Trophoblast cell (in vitro differentiated cells and primary cell): ENCODE measurements at regions not wholly inside any gene's neighbourhood (a gene's known extent, or its start where the extent isn't known, plus 50 kb on each side); places are given as distances from the start of the nearest gene placed in this dataset.

Source experiments
- DNase-seq, 2 donors: peaks; one replicate each; pipeline ENCODE4 v3.0.0-alpha.2; 2016
- H2AFZ ChIP-seq: 2 replicates; pipeline ENCODE4 v1.6.1; 2013; ENCODE audit warnings: low read length, moderate library complexity, mild to moderate bottlenecking; ENCODE audit not compliant: insufficient read depth, poor library complexity
- H2AK5ac ChIP-seq: 2 replicates; pipeline ENCODE4 v1.6.1; 2013; ENCODE audit warnings: mild to moderate bottlenecking, low read length
- H2BK120ac ChIP-seq: 2 replicates; pipeline ENCODE4 v1.6.1; 2013; ENCODE audit warnings: low read length, mild to moderate bottlenecking, moderate library complexity; ENCODE audit not compliant: insufficient read depth, poor library complexity
- H2BK12ac ChIP-seq: 2 replicates; pipeline ENCODE4 v1.6.1; 2013; ENCODE audit warnings: mild to moderate bottlenecking, low read length, moderate library complexity
- H2BK5ac ChIP-seq: 2 replicates; pipeline ENCODE4 v1.6.1; 2013; ENCODE audit warnings: low read length, low read depth, moderate library complexity, mild to moderate bottlenecking; ENCODE audit not compliant: poor library complexity
- H3K14ac ChIP-seq: 2 replicates; pipeline ENCODE4 v1.6.1; 2013; ENCODE audit warnings: mild to moderate bottlenecking, low read length
- H3K18ac ChIP-seq: 2 replicates; pipeline ENCODE4 v1.6.1; 2013; ENCODE audit warnings: mild to moderate bottlenecking, low read length
- H3K23ac ChIP-seq: 2 replicates; pipeline ENCODE4 v1.6.1; 2013; ENCODE audit warnings: low read length
- H3K27ac ChIP-seq: 2 replicates; pipeline ENCODE4 v1.5.1; 2013; ENCODE audit warnings: low read depth, mild to moderate bottlenecking, inconsistent platforms, low read length, moderate library complexity
- H3K27me3 ChIP-seq: 2 replicates; pipeline ENCODE4 v1.6.1; 2013; ENCODE audit warnings: inconsistent platforms, mild to moderate bottlenecking, low read length, moderate library complexity; ENCODE audit not compliant: insufficient read depth
- H3K36me3 ChIP-seq, 2 experiments: 1 replicate in 1 of 2; 2 replicates in 1 of 2; pipeline ENCODE4 v1.6.1; 2013; ENCODE audit warnings: low read length in 2 of 2, mild to moderate bottlenecking in 2 of 2, moderate library complexity in 1 of 2; ENCODE audit not compliant: insufficient read depth in 2 of 2, control insufficient read depth in 1 of 2
- H3K4ac ChIP-seq: 2 replicates; pipeline ENCODE4 v1.6.1; 2013; ENCODE audit warnings: low read depth, mild to moderate bottlenecking, low read length, moderate library complexity
- H3K4me1 ChIP-seq, 2 experiments: 1 replicate in 1 of 2; 2 replicates in 1 of 2; pipeline ENCODE4 v1.6.1; 2013; ENCODE audit warnings: low read length in 2 of 2, mild to moderate bottlenecking in 2 of 2, moderate library complexity in 1 of 2; ENCODE audit not compliant: insufficient read depth in 2 of 2, control insufficient read depth in 1 of 2
- H3K4me2 ChIP-seq: 2 replicates; pipeline ENCODE4 v1.6.1; 2013; ENCODE audit warnings: inconsistent platforms, mild to moderate bottlenecking, low read length, moderate library complexity
- H3K4me3 ChIP-seq: 2 replicates; pipeline ENCODE4 v1.5.1; 2013; ENCODE audit warnings: mild to moderate bottlenecking, low read depth, low read length, inconsistent platforms
- H3K79me1 ChIP-seq: one replicate; pipeline ENCODE4 v1.6.1; 2013; ENCODE audit warnings: low read length
- H3K79me2 ChIP-seq: 2 replicates; pipeline ENCODE4 v1.6.1; 2013; ENCODE audit warnings: low read length, mild to moderate bottlenecking; ENCODE audit not compliant: control insufficient read depth, insufficient read depth, poor library complexity
- H3K9ac ChIP-seq: 2 replicates; pipeline ENCODE4 v1.6.1; 2013; ENCODE audit warnings: mild to moderate bottlenecking, low read length
- H3K9me3 ChIP-seq: 2 replicates; pipeline ENCODE4 v1.6.1; 2013; ENCODE audit warnings: low read depth, mild to moderate bottlenecking, control low read depth, inconsistent platforms, low read length; ENCODE audit not compliant: insufficient read depth
- H4K12ac ChIP-seq: 2 replicates; pipeline ENCODE4 v1.6.1; 2013; ENCODE audit warnings: low read depth, mild to moderate bottlenecking, low read length, moderate library complexity
- H4K8ac ChIP-seq: 2 replicates; pipeline ENCODE4 v1.6.1; 2013; ENCODE audit warnings: low read depth, mild to moderate bottlenecking, low read length, moderate library complexity
- H4K91ac ChIP-seq: one replicate; pipeline ENCODE4 v1.6.1; 2013; ENCODE audit warnings: low read depth, mild to moderate bottlenecking, low read length, moderate library complexity
- WGBS: extraction: QIAGEN DNeasy Blood & Tissue Kit; methylation state at CpG from one replicate; pipeline ENCODE4 v1.1.7; 2013; ENCODE audit warnings: missing lambda C conversion rate; ENCODE audit not compliant: insufficient read length, insufficient coverage; ENCODE audit errors: extremely low coverage; 5-methylcytosine and 5-hydroxymethylcytosine counted together

DNA sequence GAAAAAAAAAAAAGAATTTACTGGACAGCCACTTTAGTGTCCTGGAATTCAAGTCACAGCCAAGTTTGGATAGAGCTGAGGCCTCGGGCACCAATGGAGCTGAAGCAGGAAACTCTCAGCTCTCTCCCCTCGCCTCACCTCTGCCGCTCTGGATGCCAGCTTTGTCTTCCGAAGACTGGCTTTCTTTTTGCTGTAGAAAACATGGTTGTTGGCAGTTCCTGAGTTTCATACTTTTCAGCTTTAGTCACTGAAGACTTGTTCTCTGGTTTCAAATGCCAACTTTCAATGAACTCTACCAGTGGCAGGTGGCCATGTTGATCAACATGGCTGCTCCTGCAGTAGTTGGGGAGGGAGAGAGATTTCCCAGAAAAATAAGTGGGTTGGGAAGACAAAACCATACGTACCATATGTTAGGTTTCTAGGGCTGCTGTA is 142.2 kb downstream of the SNX18 start:
- Histone ChIP-seq H4K12ac (no peak overlapping the region), H2AK5ac (no peak overlapping the region), H3K36me3 (no peaks in the 10 kb centered on the region), H4K91ac (no peak overlapping the region), H3K4me3 (no peak overlapping the region), H3K9me3 (no peaks in the 10 kb centered on the region), H3K4ac (no peak overlapping the region), H3K14ac (no peak overlapping the region), H3K18ac (no peak overlapping the region), H3K9ac (no peak overlapping the region), H3K79me1 (no peaks in the 10 kb centered on the region), H3K27me3 (no peaks in the 10 kb centered on the region), H3K27ac (no peak overlapping the region), H2AFZ (no peak overlapping the region), H3K4me1 (no peaks in the 10 kb centered on the region), H4K8ac (no peak overlapping the region), H2BK5ac (no peak overlapping the region), H3K23ac (no peak overlapping the region), H3K4me2 (no peak overlapping the region), H2BK120ac (no peak overlapping the region), H2BK12ac (no peak overlapping the region), H3K79me2 (no peaks in the 10 kb centered on the region)
- DNase-seq, result no peak
- no CpG with 5 or more reads among the region's 5 CpGs for WGBS

DNA sequence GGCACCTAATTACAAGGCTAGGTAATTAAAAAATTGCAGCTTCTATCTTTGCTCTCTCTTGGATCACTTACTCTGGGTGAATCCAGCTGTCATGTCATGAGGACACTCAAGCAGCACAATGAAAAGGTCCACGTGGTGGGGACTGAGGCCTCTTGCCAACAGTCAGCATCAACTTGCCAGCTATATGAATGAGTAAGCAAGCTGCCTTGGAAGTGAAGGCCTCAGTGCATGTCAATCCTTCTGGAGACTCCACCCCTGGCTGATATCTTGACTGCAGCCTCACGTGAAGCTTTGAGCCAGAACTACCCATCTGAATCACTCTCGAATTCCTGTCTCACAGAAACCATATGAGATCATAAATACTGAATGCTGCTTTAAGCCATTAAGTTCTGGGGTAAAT is 140.5 kb downstream of the SNX18 start:
- no peak overlapping the region for H2AFZ ChIP-seq
- no peak overlapping the region for H3K18ac ChIP-seq
- H3K9ac ChIP-seq, result no peak overlapping the region
- no peak for DNase-seq
- no peaks in the 10 kb centered on the region for H3K79me1 ChIP-seq
- no peak overlapping the region for H3K4me2 ChIP-seq
- no peaks in the 10 kb centered on the region for H3K36me3 ChIP-seq
- no CpG with 5 or more reads among the region's 3 CpGs for WGBS
- H3K4me3 ChIP-seq, result no peak overlapping the region
- no peak overlapping the region for H4K91ac ChIP-seq
- H3K14ac ChIP-seq, result no peak overlapping the region
- no peaks in the 10 kb centered on the region for H3K9me3 ChIP-seq
- H3K27ac ChIP-seq, result no peak overlapping the region
- H3K23ac ChIP-seq, result no peak overlapping the region
- H2BK120ac ChIP-seq, result no peak overlapping the region
- H3K27me3 ChIP-seq, result no peaks in the 10 kb centered on the region
- H3K4ac ChIP-seq, result no peak overlapping the region
- no peak overlapping the region for H2AK5ac ChIP-seq
- no peak overlapping the region for H4K8ac ChIP-seq
- H3K4me1 ChIP-seq, result no peaks in the 10 kb centered on the region
- H2BK5ac ChIP-seq, result no peak overlapping the region
- no peak overlapping the region for H4K12ac ChIP-seq
- H2BK12ac ChIP-seq, result no peak overlapping the region
- no peaks in the 10 kb centered on the region for H3K79me2 ChIP-seq

DNA sequence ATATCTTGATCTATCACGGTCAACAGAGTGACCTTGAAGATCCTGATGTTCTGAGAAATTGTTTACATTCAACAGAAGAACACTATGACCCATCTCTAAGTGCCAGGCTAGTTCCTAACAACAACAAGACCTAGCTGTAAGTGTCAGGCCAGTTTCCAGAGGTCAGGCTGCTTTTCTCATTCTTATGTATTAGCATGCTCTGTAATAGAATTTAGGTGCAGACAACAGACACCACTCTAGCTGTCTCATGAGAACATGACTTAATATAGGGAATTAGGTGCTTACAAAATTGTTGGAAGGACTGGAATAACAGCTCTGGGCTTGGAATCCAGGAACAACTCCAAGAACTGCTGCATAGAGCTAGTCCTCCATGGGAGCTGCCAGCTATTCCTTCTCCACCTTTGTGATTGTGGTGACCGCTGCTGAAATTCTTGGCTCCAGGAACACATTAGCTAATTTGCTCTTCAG is 138.7 kb downstream of the SNX18 start:
- Histone ChIP-seq H3K18ac (no peak overlapping the region), H3K4me2 (no peak overlapping the region), H3K27me3 (no peaks in the 10 kb centered on the region), H3K9ac (no peak overlapping the region), H2AFZ (no peak overlapping the region), H3K36me3 (no peaks in the 10 kb centered on the region), H3K14ac (no peak overlapping the region), H4K91ac (no peak overlapping the region), H3K79me1 (no peaks in the 10 kb centered on the region), H4K8ac (no peak overlapping the region), H3K4me3 (no peak overlapping the region), H2BK120ac (no peak overlapping the region), H2BK12ac (no peak overlapping the region), H3K23ac (no peak overlapping the region), H2BK5ac (no peak overlapping the region), H3K4me1 (no peaks in the 10 kb centered on the region), H3K79me2 (no peaks in the 10 kb centered on the region), H2AK5ac (no peak overlapping the region), H3K4ac (no peak overlapping the region), H4K12ac (no peak overlapping the region), H3K27ac (no peak overlapping the region), H3K9me3 (no peaks in the 10 kb centered on the region)
- peak in 1 of 2 donors; percentile 21 for DNase-seq
- no CpG with 5 or more reads among the region's 2 CpGs for WGBS

DNA sequence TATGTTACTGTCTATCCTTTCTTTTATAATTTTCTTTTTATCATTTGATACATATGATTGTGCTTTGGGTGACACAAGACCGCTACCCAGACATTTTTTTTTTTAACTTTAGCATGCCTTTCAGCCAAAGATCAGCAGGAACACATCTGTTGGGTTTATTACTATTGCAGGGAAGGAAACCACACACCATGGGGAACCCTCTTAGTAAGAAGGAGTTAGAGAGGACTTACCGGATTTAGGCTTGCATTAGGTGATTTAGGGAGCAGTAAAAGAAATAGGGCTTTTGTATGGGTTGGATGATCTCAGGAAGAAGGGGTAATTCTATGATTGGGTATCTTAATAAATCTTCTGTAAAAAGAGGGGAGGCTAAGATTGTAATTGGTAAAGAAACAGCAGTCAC is 138.2 kb downstream of the SNX18 start:
- no peak overlapping the region for H4K12ac ChIP-seq
- H2AFZ ChIP-seq, result no peak overlapping the region
- H3K18ac ChIP-seq, result no peak overlapping the region
- H3K9me3 ChIP-seq, result no peaks in the 10 kb centered on the region
- no peak overlapping the region for H2BK12ac ChIP-seq
- H3K79me2 ChIP-seq, result no peaks in the 10 kb centered on the region
- H3K79me1 ChIP-seq, result no peaks in the 10 kb centered on the region
- no peak overlapping the region for H2BK5ac ChIP-seq
- no peaks in the 10 kb centered on the region for H3K4me1 ChIP-seq
- H3K4ac ChIP-seq, result no peak overlapping the region
- H4K91ac ChIP-seq, result no peak overlapping the region
- no peak overlapping the region for H3K9ac ChIP-seq
- no CpG with 5 or more reads among the region's 2 CpGs for WGBS
- no peak for DNase-seq
- no peak overlapping the region for H3K4me3 ChIP-seq
- H3K27ac ChIP-seq, result no peak overlapping the region
- H2BK120ac ChIP-seq, result no peak overlapping the region
- H3K4me2 ChIP-seq, result no peak overlapping the region
- H3K36me3 ChIP-seq, result no peaks in the 10 kb centered on the region
- H3K14ac ChIP-seq, result no peak overlapping the region
- no peak overlapping the region for H2AK5ac ChIP-seq
- H3K23ac ChIP-seq, result no peak overlapping the region
- no peak overlapping the region for H4K8ac ChIP-seq
- H3K27me3 ChIP-seq, result no peaks in the 10 kb centered on the region
